Karpas-422 (cell line): ENCODE measurements at regions not wholly inside any gene's neighbourhood (a gene's known extent, or its start where the extent isn't known, plus 50 kb on each side); places are given as distances from the start of the nearest gene placed in this dataset.

Experiments used
- DNase-seq: peaks from one replicate; pipeline ENCODE4 v3.0.0-alpha.2; 2015
- H2AFZ ChIP-seq: fragments of 200-600 bp; sonication (generic); 2 replicates; pipeline ENCODE4 v1.6.1; 2014; ENCODE audit warnings: antibody characterized with exemption, low read length, mixed read lengths
- H3K27ac ChIP-seq: fragments of 200-600 bp; sonication (generic); 2 replicates; pipeline ENCODE4 v1.5.1; 2014; ENCODE audit warnings: mild to moderate bottlenecking, low read length, moderate library complexity
- H3K27me3 ChIP-seq: fragments of 200-600 bp; sonication (generic); 2 replicates; pipeline ENCODE4 v1.6.1; 2014; ENCODE audit warnings: low read length, mixed read lengths
- H3K36me3 ChIP-seq: fragments of 200-600 bp; sonication (generic); 2 replicates; pipeline ENCODE4 v1.6.1; 2014; ENCODE audit warnings: low read length, mixed read lengths; ENCODE audit not compliant: insufficient read depth
- H3K4me1 ChIP-seq: fragments of 200-600 bp; sonication (generic); 2 replicates; pipeline ENCODE4 v1.6.1; 2014; ENCODE audit warnings: mild to moderate bottlenecking, low read length, mixed read lengths
- H3K4me2 ChIP-seq: fragments of 200-600 bp; sonication (generic); 2 replicates; pipeline ENCODE4 v1.6.1; 2014; ENCODE audit warnings: low read length, low read depth, mild to moderate bottlenecking; ENCODE audit not compliant: poor library complexity, severe bottlenecking
- H3K4me3 ChIP-seq: fragments of 200-600 bp; sonication (generic); 2 replicates; pipeline ENCODE4 v1.5.1; 2014; ENCODE audit warnings: mild to moderate bottlenecking, antibody characterized with exemption, low read length, mixed read lengths
- H3K79me2 ChIP-seq: fragments of 200-600 bp; sonication (generic); 2 replicates; pipeline ENCODE4 v1.6.1; 2014; ENCODE audit warnings: mild to moderate bottlenecking, low read length, mixed read lengths
- H3K9ac ChIP-seq: fragments of 200-600 bp; sonication (generic); 2 replicates; pipeline ENCODE4 v1.6.0; 2014; ENCODE audit warnings: low read length
- H3K9me2 ChIP-seq: fragments of 200-600 bp; sonication (generic), shearing (Covaris generic); replicated peaks from 2 replicates; pipeline ENCODE4 v1.6.0; 2014; ENCODE audit warnings: mild to moderate bottlenecking, low read length, moderate library complexity; ENCODE audit not compliant: insufficient read depth
- H3K9me3 ChIP-seq: fragments of 300-700, 200-600 bp; sonication (generic); 2 replicates; pipeline ENCODE4 v1.6.1; 2014; ENCODE audit warnings: low read length, mixed read lengths
- H4K20me1 ChIP-seq: fragments of 200-600 bp; sonication (generic); 2 replicates; pipeline ENCODE4 v1.6.1; 2014; ENCODE audit warnings: mild to moderate bottlenecking, antibody characterized with exemption, low read length, low read depth; ENCODE audit not compliant: insufficient read depth

- H2AFZ ChIP-seq: no peak overlapping the region
- H3K4me1 ChIP-seq: no peaks in the 10 kb centered on the region
- DNase-seq: no peak
- H3K9ac ChIP-seq: no peak overlapping the region
- H3K27me3 ChIP-seq: no peaks in the 10 kb centered on the region
- no peak overlapping the region for H3K4me3 ChIP-seq
- peaks cover 28% of the 10 kb centered on the region for H3K9me3 ChIP-seq
- no peaks in the 10 kb centered on the region for H4K20me1 ChIP-seq
- H3K27ac ChIP-seq: no peak overlapping the region
- H3K9me2 ChIP-seq: no peaks in the 10 kb centered on the region
- no peaks in the 10 kb centered on the region for H3K36me3 ChIP-seq
- H3K4me2 ChIP-seq: no peak overlapping the region
- no peaks in the 10 kb centered on the region for H3K79me2 ChIP-seq
Measured at GRCh38 chr11:90890347-90890746, 667.5 kb upstream of the CHORDC1 start.

DNA sequence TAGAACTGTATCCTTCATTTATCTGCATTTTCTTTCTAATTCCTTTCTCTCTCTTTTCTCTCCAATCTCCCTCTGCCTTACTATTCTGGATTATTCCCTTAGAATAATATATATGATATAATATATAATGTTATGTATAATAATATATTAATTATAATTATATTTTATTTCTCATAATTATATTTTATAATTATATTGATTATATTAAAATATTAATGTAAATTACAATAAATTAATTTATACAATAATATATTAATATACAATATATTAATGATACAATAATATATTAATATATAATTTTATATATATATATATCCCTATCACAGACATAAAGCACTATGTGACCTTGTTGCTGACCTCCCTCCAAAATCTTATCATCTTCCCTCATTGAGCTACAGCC, 661.3 kb upstream of the CHORDC1 start:
- no peak overlapping the region for H3K9ac ChIP-seq
- no peak overlapping the region for H2AFZ ChIP-seq
- H3K4me2 ChIP-seq: no peak overlapping the region
- DNase-seq: no peak
- H3K9me2 ChIP-seq: no peaks in the 10 kb centered on the region
- no peak overlapping the region for H3K27ac ChIP-seq
- no peaks in the 10 kb centered on the region for H3K36me3 ChIP-seq
- H3K79me2 ChIP-seq: no peaks in the 10 kb centered on the region
- H4K20me1 ChIP-seq: no peaks in the 10 kb centered on the region
- no peak overlapping the region for H3K4me3 ChIP-seq
- H3K4me1 ChIP-seq: no peaks in the 10 kb centered on the region
- peaks cover 27% of the 10 kb centered on the region for H3K9me3 ChIP-seq
- no peaks in the 10 kb centered on the region for H3K27me3 ChIP-seq

DNA sequence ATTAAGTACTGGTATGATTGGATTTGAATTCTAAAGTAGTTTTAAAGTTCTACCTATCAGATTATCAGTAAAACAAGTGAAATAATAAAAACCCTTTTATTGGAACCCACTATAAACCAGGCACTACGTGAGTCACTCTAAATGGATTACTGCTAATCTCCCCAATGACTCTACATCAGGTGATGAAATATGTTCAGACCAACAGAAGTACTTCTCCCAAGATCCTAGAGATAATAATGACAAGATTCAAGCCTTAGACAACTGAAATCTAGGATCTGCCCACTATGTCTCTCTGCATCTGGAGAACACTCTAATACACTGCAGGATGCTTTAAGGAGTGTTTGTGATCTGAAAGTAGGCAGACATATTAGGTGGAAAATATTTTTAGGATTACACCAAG, 652.1 kb upstream of the CHORDC1 start:
- Histone ChIP-seq H3K27me3 (no peaks in the 10 kb centered on the region), H3K4me1 (no peaks in the 10 kb centered on the region), H3K9me3 (peaks cover 62% of the 10 kb centered on the region), H3K9me2 (no peaks in the 10 kb centered on the region), H3K4me3 (no peak overlapping the region), H3K9ac (no peak overlapping the region), H4K20me1 (no peaks in the 10 kb centered on the region), H3K27ac (no peak overlapping the region), H2AFZ (no peak overlapping the region), H3K79me2 (no peaks in the 10 kb centered on the region), H3K36me3 (no peaks in the 10 kb centered on the region), H3K4me2 (no peak overlapping the region)
- no peak for DNase-seq

GRCh38 chr11:90874281-90874680, 651.4 kb upstream of the CHORDC1 start:
- Histone ChIP-seq H2AFZ (no peak overlapping the region), H3K36me3 (no peaks in the 10 kb centered on the region), H3K9ac (no peak overlapping the region), H3K27me3 (no peaks in the 10 kb centered on the region), H3K4me1 (no peaks in the 10 kb centered on the region), H3K79me2 (no peaks in the 10 kb centered on the region), H3K4me2 (no peak overlapping the region), H3K4me3 (no peak overlapping the region), H3K27ac (no peak overlapping the region), H3K9me2 (no peaks in the 10 kb centered on the region), H4K20me1 (no peaks in the 10 kb centered on the region), H3K9me3 (peaks cover 69% of the 10 kb centered on the region)
- DNase-seq: no peak

DNA sequence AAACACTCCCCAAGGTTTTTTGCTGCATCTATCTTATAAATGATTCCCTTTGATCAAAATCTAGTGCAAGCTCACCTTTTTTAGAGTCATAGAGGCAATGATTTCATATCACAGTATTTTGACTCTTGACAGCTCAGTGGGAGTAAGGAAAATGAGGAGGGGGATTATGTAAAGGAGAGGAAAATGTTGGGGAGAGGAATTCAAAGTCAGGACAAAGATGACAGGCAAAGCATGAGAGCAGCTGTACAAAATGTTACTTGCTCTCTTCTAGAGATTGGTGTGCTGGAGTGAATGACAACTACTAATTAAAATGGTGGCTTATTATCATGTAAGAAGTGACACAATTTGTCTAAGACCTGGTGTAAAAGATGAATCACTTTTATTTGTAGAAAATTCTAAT, 644.6 kb upstream of the CHORDC1 start:
- DNase-seq: no peak
- no peak overlapping the region for H3K4me3 ChIP-seq

GRCh38 chr11:90856790-90857189, 633.9 kb upstream of the CHORDC1 start:
- H3K36me3 ChIP-seq: no peaks in the 10 kb centered on the region
- no peak overlapping the region for H3K4me3 ChIP-seq
- H2AFZ ChIP-seq: no peak overlapping the region
- H3K9me3 ChIP-seq: peaks cover 30% of the 10 kb centered on the region
- no peaks in the 10 kb centered on the region for H3K4me1 ChIP-seq
- no peak for DNase-seq
- H3K4me2 ChIP-seq: no peak overlapping the region
- no peaks in the 10 kb centered on the region for H3K79me2 ChIP-seq
- H3K27ac ChIP-seq: no peak overlapping the region
- H3K9ac ChIP-seq: no peak overlapping the region
- no peaks in the 10 kb centered on the region for H3K27me3 ChIP-seq
- H3K9me2 ChIP-seq: no peaks in the 10 kb centered on the region
- no peaks in the 10 kb centered on the region for H4K20me1 ChIP-seq

More for the DNA sequence above, 644.6 kb upstream of the CHORDC1 start:
- Histone ChIP-seq H3K27ac (no peak overlapping the region), H3K9me2 (no peaks in the 10 kb centered on the region), H4K20me1 (no peaks in the 10 kb centered on the region), H3K4me1 (no peaks in the 10 kb centered on the region), H3K9ac (no peak overlapping the region), H3K9me3 (peaks cover 59% of the 10 kb centered on the region), H3K36me3 (no peaks in the 10 kb centered on the region), H3K4me2 (no peak overlapping the region), H3K79me2 (no peaks in the 10 kb centered on the region), H3K27me3 (no peaks in the 10 kb centered on the region), H2AFZ (no peak overlapping the region)

GRCh38 chr11:90855531-90855930, 632.7 kb upstream of the CHORDC1 start:
- Histone ChIP-seq H3K9me3 (peaks cover 30% of the 10 kb centered on the region), H3K4me2 (no peak overlapping the region), H4K20me1 (no peaks in the 10 kb centered on the region), H2AFZ (no peak overlapping the region), H3K36me3 (no peaks in the 10 kb centered on the region), H3K79me2 (no peaks in the 10 kb centered on the region), H3K9ac (no peak overlapping the region), H3K27me3 (no peaks in the 10 kb centered on the region), H3K9me2 (no peaks in the 10 kb centered on the region), H3K27ac (no peak overlapping the region), H3K4me3 (no peak overlapping the region), H3K4me1 (no peaks in the 10 kb centered on the region)
- DNase-seq: no peak

DNA sequence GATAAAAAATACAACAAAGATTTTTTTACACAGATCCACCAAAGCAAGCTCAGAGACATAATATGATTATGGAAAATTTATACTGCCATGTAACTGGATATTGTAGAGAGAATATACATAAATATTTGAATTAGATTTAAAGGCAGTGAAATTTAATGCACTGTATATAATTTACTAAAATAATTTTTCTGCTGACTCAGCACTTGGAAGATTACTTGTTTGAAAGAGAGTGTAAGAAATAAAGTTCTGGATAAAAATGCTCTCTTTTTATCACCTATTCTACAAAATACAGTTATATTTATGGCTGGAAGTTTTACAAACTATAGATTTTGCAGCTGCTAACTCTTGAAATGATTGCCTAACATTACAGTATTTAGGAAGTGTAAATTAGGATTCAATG, 628.3 kb upstream of the CHORDC1 start:
- no peak for DNase-seq
- Histone ChIP-seq H3K79me2 (no peaks in the 10 kb centered on the region), H3K36me3 (no peaks in the 10 kb centered on the region), H2AFZ (no peak overlapping the region), H3K9me3 (peaks cover 37% of the 10 kb centered on the region), H3K27ac (no peak overlapping the region), H3K4me3 (no peak overlapping the region), H3K4me2 (no peak overlapping the region), H3K9me2 (no peaks in the 10 kb centered on the region), H3K27me3 (no peaks in the 10 kb centered on the region), H3K9ac (no peak overlapping the region), H4K20me1 (no peaks in the 10 kb centered on the region), H3K4me1 (no peaks in the 10 kb centered on the region)

GRCh38 chr11:90849312-90849711, 626.5 kb upstream of the CHORDC1 start:
- no peak overlapping the region for H3K9ac ChIP-seq
- no peaks in the 10 kb centered on the region for H3K79me2 ChIP-seq
- H3K9me2 ChIP-seq: no peaks in the 10 kb centered on the region
- peaks cover 34% of the 10 kb centered on the region for H3K9me3 ChIP-seq
- H3K4me2 ChIP-seq: no peak overlapping the region
- no peaks in the 10 kb centered on the region for H4K20me1 ChIP-seq
- no peaks in the 10 kb centered on the region for H3K36me3 ChIP-seq
- no peak for DNase-seq
- H3K27me3 ChIP-seq: no peaks in the 10 kb centered on the region
- no peak overlapping the region for H3K27ac ChIP-seq
- no peak overlapping the region for H2AFZ ChIP-seq
- no peaks in the 10 kb centered on the region for H3K4me1 ChIP-seq
- no peak overlapping the region for H3K4me3 ChIP-seq
